ENCODE measurements at regions not wholly inside any gene's neighbourhood (a gene's known extent, or its start where the extent isn't known, plus 50 kb on each side); places are given as distances from the start of the nearest gene placed in this dataset.

DNA sequence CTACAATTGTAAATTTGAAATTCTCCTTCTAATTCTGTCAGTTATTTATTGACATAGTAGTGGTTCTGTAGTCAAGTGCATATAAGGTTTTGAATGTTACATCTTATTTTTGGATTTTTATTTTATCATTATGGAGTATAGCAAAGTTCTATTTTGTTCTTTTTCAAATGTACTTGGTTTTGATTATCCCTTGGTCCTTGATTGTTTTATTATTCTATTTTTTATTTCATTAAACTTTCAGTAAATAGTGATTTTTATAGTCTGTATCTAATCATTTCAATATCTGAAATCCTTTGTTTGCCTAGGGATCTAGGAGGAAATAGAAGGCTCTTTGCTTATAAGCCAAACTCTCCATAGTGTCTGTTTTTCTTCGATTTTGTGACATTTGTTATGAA lies 87.8 kb downstream of the HFE start:
- peak overlapping the region; percentile 80 for H3K27ac Mint-ChIP-seq
- H3K27me3 Mint-ChIP-seq, result no peaks in the 10 kb centered on the region
- intact Hi-C loops (cut with DNase I, micrococcal nuclease), result loop anchor here (1.0 to 10.0 kb wide), 8 partner anchors 38 to 420 kb away; partner anchors contain the start of genes BTN3A3 (in 1 of the 2) and HMGN4 (in 1 of the 2)
- peak overlapping the region; percentile 30 for H3K4me3 Mint-ChIP-seq
- H3K4me1 Mint-ChIP-seq, result peaks cover 35% of the 10 kb centered on the region
- CTCF ChIA-PET, result interaction anchor here (0.6 to 3.0 kb wide), 4 partner anchors 9 to 42 kb away, joined by 4 to 22 read pairs (median 10); a partner anchor contains a TSS
- H3K36me3 Mint-ChIP-seq (ENCODE audit: low read depth), result no peaks in the 10 kb centered on the region
- H3K9me3 Mint-ChIP-seq (ENCODE audit: low read depth), result no peaks in the 10 kb centered on the region
- DNase-seq, result no peak
- POLR2A ChIA-PET, result interaction anchor here (1.0 kb wide), 1 partner anchor 41 kb away, joined by 7 read pairs; a partner anchor contains a TSS
- no peak for ATAC-seq

DNA sequence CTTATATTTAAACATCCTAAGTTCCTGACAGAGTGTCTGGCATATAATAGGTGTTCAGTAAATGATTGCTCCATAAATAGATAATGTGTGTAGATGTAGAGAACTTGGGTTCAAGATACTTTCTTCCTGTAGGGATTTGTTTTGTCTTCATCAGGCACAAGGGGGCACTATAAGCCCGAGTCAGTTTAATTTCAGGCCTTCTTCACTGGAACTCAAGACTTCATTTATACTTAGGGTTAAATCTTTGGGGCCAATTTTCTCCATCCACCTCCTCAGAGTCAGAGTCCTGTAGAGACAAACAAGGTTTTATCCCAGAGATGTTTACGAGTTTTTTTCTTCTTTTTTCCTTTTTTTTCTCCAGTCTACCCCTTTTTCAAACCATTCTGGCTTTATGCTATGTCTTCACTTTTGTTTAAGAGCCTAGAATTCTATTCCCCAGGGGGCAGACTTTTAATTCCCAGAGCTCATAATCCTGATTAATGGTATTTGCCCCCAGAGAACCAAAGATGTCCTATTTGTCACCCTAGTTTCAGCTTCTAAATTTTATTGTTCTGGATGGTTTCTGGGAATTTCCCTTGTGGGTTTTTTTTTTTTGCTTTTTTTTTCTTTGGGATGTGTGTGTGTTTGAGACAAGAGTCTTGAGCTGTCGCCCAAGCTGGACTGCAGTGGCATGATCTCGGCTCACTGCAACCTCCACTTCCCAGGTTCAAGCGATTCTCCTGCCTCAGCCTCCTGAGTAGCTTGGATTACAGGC lies 88.4 kb downstream of the HFE start:
- no peaks in the 10 kb centered on the region for H3K36me3 Mint-ChIP-seq (ENCODE audit: low read depth)
- no peaks in the 10 kb centered on the region for H3K9me3 Mint-ChIP-seq (ENCODE audit: low read depth)
- DNase-seq, result peak; percentile 69
- no peaks in the 10 kb centered on the region for H3K27me3 Mint-ChIP-seq
- intact Hi-C loops (cut with DNase I, micrococcal nuclease), result loop anchor here (1.0 to 10.0 kb wide), 8 partner anchors 38 to 420 kb away; partner anchors contain the start of genes BTN3A3 (in 1 of the 2) and HMGN4 (in 1 of the 2)
- peak overlapping the region; percentile 30 for H3K4me3 Mint-ChIP-seq
- H3K27ac Mint-ChIP-seq, result peak overlapping the region; percentile 80
- CTCF ChIA-PET, result interaction anchor here (0.5 to 1.1 kb wide), 9 partner anchors 12 to 1357 kb away, joined by 3 to 6 read pairs (median 3); a partner anchor contains a TSS
- ATAC-seq, result peak; percentile 14
- POLR2A ChIA-PET, result interaction anchor here (1.0 to 1.2 kb wide), 3 partner anchors 17 to 41 kb away, joined by 3 to 7 read pairs (median 7); a partner anchor contains a TSS
- peaks cover 33% of the 10 kb centered on the region for H3K4me1 Mint-ChIP-seq

GRCh38 chr6:26179675-26180074 lies 92.4 kb downstream of the HFE start:
- peaks cover 32% of the 10 kb centered on the region for H3K4me1 Mint-ChIP-seq
- intact Hi-C loops (cut with DNase I, micrococcal nuclease), result loop anchor here (5.0 to 10.0 kb wide), 4 partner anchors 143 to 373 kb away; partner anchors contain the start of genes BTN3A3 (in 1 of the 2) and HMGN4 (in 1 of the 2)

GRCh38 chr6:26180346-26180745 lies 93.1 kb downstream of the HFE start:
- ATAC-seq (no peak), DNase-seq (no peak)
- intact Hi-C loops (cut with DNase I, micrococcal nuclease), result no loop called here
- Mint-ChIP-seq H3K4me1 (peaks cover 34% of the 10 kb centered on the region), H3K27ac (peak overlapping the region; percentile 25), H3K36me3 (ENCODE audit: low read depth) (no peaks in the 10 kb centered on the region), H3K27me3 (no peaks in the 10 kb centered on the region), H3K9me3 (ENCODE audit: low read depth) (no peaks in the 10 kb centered on the region), H3K4me3 (no peak overlapping the region)
- CTCF ChIA-PET, result interaction anchor here (0.5 to 0.6 kb wide), 4 partner anchors 9 to 344 kb away, joined by 3 read pairs; a partner anchor contains a TSS
- POLR2A ChIA-PET, result interaction anchor here (1.0 kb wide), 1 partner anchor 8 kb away, joined by 3 read pairs; a partner anchor contains a TSS

More at GRCh38 chr6:26179675-26180074, 92.4 kb downstream of the HFE start:
- H3K9me3 Mint-ChIP-seq (ENCODE audit: low read depth), result no peaks in the 10 kb centered on the region
- ATAC-seq, result no peak
- CTCF ChIA-PET, result interaction anchor here (0.6 to 0.9 kb wide), 3 partner anchors 9 to 344 kb away, joined by 3 read pairs; a partner anchor contains a TSS
- no peak overlapping the region for H3K27ac Mint-ChIP-seq
- POLR2A ChIA-PET, result interaction anchor here (1.2 kb wide), 1 partner anchor 16 kb away, joined by 4 read pairs; no protein-coding TSS in a partner anchor
- no peak overlapping the region for H3K4me3 Mint-ChIP-seq
- H3K27me3 Mint-ChIP-seq, result no peaks in the 10 kb centered on the region
- no peak for DNase-seq
- H3K36me3 Mint-ChIP-seq (ENCODE audit: low read depth), result no peaks in the 10 kb centered on the region

DNA sequence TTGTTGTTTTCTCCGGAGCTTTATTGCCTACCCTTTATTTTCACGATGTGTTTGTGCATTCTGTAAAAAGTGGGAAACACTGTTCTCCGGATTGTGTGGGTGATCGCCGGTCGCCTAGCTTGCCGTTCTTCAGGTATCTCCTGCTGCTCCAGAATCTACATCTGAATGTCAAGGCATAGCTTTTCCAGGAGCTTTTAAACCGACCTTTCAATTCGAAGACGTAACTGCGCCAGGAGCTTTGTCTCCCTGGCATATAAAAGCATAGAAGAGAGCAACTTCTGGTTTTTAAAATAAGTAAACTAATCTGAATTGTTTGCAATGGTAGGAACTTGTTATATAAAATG lies 96.0 kb downstream of the HFE start:
- Mint-ChIP-seq H3K36me3 (ENCODE audit: low read depth) (no peaks in the 10 kb centered on the region), H3K9me3 (ENCODE audit: low read depth) (no peaks in the 10 kb centered on the region), H3K4me3 (peak overlapping the region; percentile 89), H3K27ac (peak overlapping the region; percentile 92), H3K27me3 (no peaks in the 10 kb centered on the region), H3K4me1 (peaks cover 39% of the 10 kb centered on the region)
- no peak for DNase-seq
- peak; percentile 3 for ATAC-seq
- intact Hi-C loops (cut with DNase I, micrococcal nuclease), result loop anchor here in 1 of 2 experiments (1.0 kb wide), 2 partner anchors 10 to 24 kb away; no protein-coding TSS in a partner anchor
- ChIA-PET CTCF (interaction anchor here (0.7 to 4.4 kb wide), 17 partner anchors 8 to 122 kb away, joined by 3 to 22 read pairs (median 4); a partner anchor contains a TSS), POLR2A (interaction anchor here (0.6 to 4.0 kb wide), 25 partner anchors 9 to 1707 kb away, joined by 3 to 110 read pairs (median 7); a partner anchor contains a TSS)

DNA sequence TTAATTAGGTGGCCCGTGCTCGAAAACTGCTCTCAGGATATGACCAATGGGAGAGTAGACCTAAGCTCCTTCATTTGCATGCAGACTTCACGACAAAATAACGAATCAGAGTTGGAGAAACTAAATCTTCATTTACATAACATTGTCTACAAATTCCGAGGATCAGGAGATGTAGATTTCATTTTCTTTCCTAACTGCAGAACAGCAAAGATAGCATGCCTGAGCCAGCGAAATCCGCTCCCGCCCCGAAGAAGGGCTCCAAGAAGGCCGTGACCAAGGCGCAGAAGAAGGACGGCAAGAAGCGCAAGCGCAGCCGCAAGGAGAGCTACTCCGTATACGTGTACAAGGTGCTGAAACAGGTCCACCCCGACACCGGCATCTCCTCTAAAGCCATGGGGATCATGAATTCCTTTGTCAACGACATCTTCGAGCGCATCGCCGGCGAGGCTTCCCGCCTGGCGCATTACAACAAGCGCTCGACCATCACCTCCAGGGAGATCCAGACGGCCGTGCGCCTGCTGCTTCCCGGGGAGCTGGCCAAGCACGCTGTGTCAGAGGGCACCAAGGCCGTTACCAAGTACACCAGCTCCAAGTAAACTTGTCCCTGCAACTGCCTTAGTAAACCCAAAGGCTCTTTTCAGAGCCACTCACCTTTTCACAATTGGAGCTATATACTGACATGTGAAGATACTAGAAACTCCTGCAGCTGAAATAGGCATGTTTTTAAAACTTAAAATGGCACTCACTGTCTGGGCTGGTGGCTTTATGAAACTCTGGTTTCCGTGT lies 96.5 kb downstream of the HFE start:
- Mint-ChIP-seq H3K4me1 (peaks cover 45% of the 10 kb centered on the region), H3K9me3 (ENCODE audit: low read depth) (no peaks in the 10 kb centered on the region), H3K27me3 (no peaks in the 10 kb centered on the region), H3K27ac (peak overlapping the region; percentile 92), H3K4me3 (peak overlapping the region; percentile 89), H3K36me3 (ENCODE audit: low read depth) (no peaks in the 10 kb centered on the region)
- CTCF ChIA-PET, result interaction anchor here (0.7 to 4.4 kb wide), 16 partner anchors 10 to 121 kb away, joined by 3 to 22 read pairs (median 4); a partner anchor contains a TSS
- ATAC-seq (peak; percentile 80), DNase-seq (peak; percentile 82)
- intact Hi-C loops (cut with DNase I, micrococcal nuclease), result loop anchor here in 1 of 2 experiments (1.0 kb wide), 2 partner anchors 10 to 24 kb away; no protein-coding TSS in a partner anchor
- POLR2A ChIA-PET, result interaction anchor here (0.6 to 4.0 kb wide), 26 partner anchors 10 to 1707 kb away, joined by 3 to 110 read pairs (median 6); a partner anchor contains a TSS

DNA sequence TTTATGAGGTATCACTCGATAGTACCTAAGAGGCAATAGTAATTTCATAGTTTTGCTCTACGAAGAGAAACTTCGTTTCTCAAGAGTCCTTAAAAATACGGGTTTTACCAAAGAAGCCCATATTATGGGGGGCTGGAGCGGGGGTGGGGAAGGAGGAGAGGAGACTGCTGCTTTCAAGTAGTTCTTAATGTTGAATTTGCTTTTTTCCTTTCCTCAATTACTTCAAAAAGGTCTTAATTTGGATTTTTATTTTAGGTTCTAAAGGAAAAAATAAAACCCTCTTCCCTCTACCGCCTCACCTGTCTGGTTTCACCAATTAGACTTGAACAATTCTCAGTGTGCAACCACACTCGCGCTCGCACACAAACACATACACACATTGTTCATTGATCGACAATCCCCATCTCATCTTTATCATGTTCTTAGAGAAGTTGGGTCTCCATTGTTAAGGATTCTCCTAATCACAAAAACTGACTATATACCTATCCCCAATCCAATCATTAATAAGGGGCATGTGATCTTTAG lies 97.2 kb downstream of the HFE start:
- H3K9me3 Mint-ChIP-seq (ENCODE audit: low read depth), result no peaks in the 10 kb centered on the region
- ATAC-seq (no peak), DNase-seq (peak; percentile 43)
- no peaks in the 10 kb centered on the region for H3K27me3 Mint-ChIP-seq
- peaks cover 2% of the 10 kb centered on the region for H3K36me3 Mint-ChIP-seq (ENCODE audit: low read depth)
- H3K27ac Mint-ChIP-seq, result peak overlapping the region; percentile 92
- ChIA-PET CTCF (interaction anchor here (0.7 to 4.4 kb wide), 5 partner anchors 10 to 44 kb away, joined by 3 to 22 read pairs (median 6); no protein-coding TSS in a partner anchor), POLR2A (interaction anchor here (0.9 to 4.0 kb wide), 17 partner anchors 10 to 1688 kb away, joined by 3 to 110 read pairs (median 12); a partner anchor contains a TSS)
- intact Hi-C loops (cut with DNase I, micrococcal nuclease), result no loop called here
- H3K4me3 Mint-ChIP-seq, result peak overlapping the region; percentile 89
- peaks cover 49% of the 10 kb centered on the region for H3K4me1 Mint-ChIP-seq

DNA sequence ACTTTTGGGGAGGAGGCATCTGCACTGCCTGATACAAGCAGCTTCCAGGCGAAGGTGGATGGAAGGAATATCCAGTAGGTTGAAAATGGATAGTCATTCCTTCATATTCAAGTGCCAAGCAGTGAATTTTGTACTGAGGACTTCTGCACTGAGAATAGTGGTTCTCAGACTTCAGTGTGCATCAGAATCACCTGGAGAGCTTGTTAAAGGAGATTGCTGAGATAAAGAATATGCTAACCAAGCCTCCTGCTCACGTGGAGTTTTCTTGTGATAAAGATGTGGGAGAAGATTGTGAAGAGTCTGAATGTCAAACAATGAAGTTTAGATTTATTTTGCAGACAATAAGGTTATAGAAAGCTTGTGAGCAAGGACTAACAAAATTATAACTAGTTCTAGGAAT lies 97.8 kb downstream of the HFE start:
- H3K4me3 Mint-ChIP-seq, result peak overlapping the region; percentile 89
- POLR2A ChIA-PET, result interaction anchor here (0.6 to 4.0 kb wide), 3 partner anchors 13 to 48 kb away, joined by 3 to 110 read pairs (median 56); a partner anchor contains a TSS
- H3K27me3 Mint-ChIP-seq, result no peaks in the 10 kb centered on the region
- H3K4me1 Mint-ChIP-seq, result peaks cover 54% of the 10 kb centered on the region
- ATAC-seq (no peak), DNase-seq (no peak)
- CTCF ChIA-PET, result interaction anchor here (1.5 to 4.4 kb wide), 2 partner anchors 11 to 12 kb away, joined by 5 to 22 read pairs; no protein-coding TSS in a partner anchor
- H3K9me3 Mint-ChIP-seq (ENCODE audit: low read depth), result no peaks in the 10 kb centered on the region
- intact Hi-C loops (cut with DNase I, micrococcal nuclease), result no loop called here
- H3K27ac Mint-ChIP-seq, result peak overlapping the region; percentile 92
- peaks cover 2% of the 10 kb centered on the region for H3K36me3 Mint-ChIP-seq (ENCODE audit: low read depth)

DNA sequence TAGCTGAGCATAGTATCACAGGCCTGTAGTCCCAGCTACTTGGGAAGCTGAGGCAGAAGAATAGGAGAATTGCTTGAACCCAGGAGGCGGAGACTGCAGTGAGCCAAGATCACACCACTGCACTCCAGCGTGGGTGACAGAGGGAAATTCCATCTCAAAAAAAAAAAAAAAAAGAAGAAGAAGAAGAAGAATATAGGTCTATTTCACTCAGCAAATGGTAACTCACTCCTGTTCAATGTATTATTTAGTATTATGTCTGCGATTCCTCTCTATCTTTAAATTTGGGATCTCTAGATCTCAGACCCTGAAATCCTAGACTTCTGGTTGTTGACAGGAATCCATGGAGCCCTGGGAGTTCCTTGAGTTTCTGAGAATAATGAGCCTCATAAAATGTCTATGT lies 98.6 kb downstream of the HFE start:
- CTCF ChIA-PET, result interaction anchor here (1.5 to 4.4 kb wide), 2 partner anchors 10 to 12 kb away, joined by 5 to 22 read pairs; no protein-coding TSS in a partner anchor
- POLR2A ChIA-PET, result interaction anchor here (1.3 to 5.5 kb wide), 2 partner anchors 19 to 28 kb away, joined by 3 to 81 read pairs; a partner anchor contains a TSS
- intact Hi-C loops (cut with DNase I, micrococcal nuclease), result no loop called here
- H3K27me3 Mint-ChIP-seq, result no peaks in the 10 kb centered on the region
- peaks cover 49% of the 10 kb centered on the region for H3K4me1 Mint-ChIP-seq
- peaks cover 2% of the 10 kb centered on the region for H3K36me3 Mint-ChIP-seq (ENCODE audit: low read depth)
- H3K9me3 Mint-ChIP-seq (ENCODE audit: low read depth), result no peaks in the 10 kb centered on the region
- H3K4me3 Mint-ChIP-seq, result no peak overlapping the region
- ATAC-seq (no peak), DNase-seq (no peak)
- H3K27ac Mint-ChIP-seq, result peak overlapping the region; percentile 92

DNA sequence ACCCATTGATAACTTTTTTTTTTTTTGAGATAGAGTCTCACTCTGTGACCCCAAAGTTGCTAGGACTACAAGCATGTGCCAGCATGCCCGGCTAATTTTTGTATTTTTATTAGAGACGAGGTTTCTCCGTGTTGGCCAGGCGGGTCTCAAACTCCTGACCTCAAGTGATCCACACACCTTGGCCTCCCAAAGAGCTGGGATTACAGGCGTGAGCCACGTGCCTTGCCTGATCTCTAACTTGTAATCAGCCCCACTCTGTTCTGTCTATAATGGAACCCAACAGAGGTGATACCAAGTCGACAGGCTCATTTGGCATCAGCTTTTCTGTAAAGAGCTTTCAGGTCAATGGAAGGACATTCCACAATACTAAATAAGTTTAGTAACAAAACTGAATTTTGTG lies 99.4 kb downstream of the HFE start:
- intact Hi-C loops (cut with DNase I, micrococcal nuclease), result no loop called here
- no peak for ATAC-seq
- H3K4me3 Mint-ChIP-seq, result no peak overlapping the region
- peaks cover 2% of the 10 kb centered on the region for H3K36me3 Mint-ChIP-seq (ENCODE audit: low read depth)
- no peak overlapping the region for H3K27ac Mint-ChIP-seq
- ChIA-PET CTCF (interaction anchor here (0.5 to 2.3 kb wide), 5 partner anchors 11 to 30 kb away, joined by 3 to 10 read pairs (median 4); a partner anchor contains a TSS), POLR2A (interaction anchor here (0.6 to 5.5 kb wide), 5 partner anchors 11 to 727 kb away, joined by 3 to 126 read pairs (median 58); a partner anchor contains a TSS)
- no peaks in the 10 kb centered on the region for H3K27me3 Mint-ChIP-seq
- H3K4me1 Mint-ChIP-seq, result peaks cover 43% of the 10 kb centered on the region
- no peak for DNase-seq
- H3K9me3 Mint-ChIP-seq (ENCODE audit: low read depth), result no peaks in the 10 kb centered on the region

Measured in activated CD4-positive, alpha-beta T cell treated with anti-CD3 and anti-CD28 coated beads for 36 hours (primary cell).